22Rv1 (cell line): ENCODE measurements at regions not wholly inside any gene's neighbourhood (a gene's known extent, or its start where the extent isn't known, plus 50 kb on each side); places are given as distances from the start of the nearest gene placed in this dataset.

ENCODE experiments used
- CTCF ChIP-seq: fragments of 450-650 bp; IDR thresholded peaks from 2 replicates; pipeline ENCODE4 v1.5.1; 2017; ENCODE audit warnings: mild to moderate bottlenecking
- ZFX ChIP-seq: fragments of 450-650 bp; IDR thresholded peaks from 2 replicates; pipeline ENCODE4 v1.6.1; 2017; ENCODE audit warnings: antibody characterized with exemption, borderline replicate concordance

- TF ChIP-seq CTCF (no peak), ZFX (no peak)
Observed at GRCh38 chrX:1134976-1135375, 77.5 kb downstream of the CRLF2 start.
